ENCODE measurements at regions not wholly inside any gene's neighbourhood (a gene's known extent, or its start where the extent isn't known, plus 50 kb on each side); places are given as distances from the start of the nearest gene placed in this dataset.

DNA sequence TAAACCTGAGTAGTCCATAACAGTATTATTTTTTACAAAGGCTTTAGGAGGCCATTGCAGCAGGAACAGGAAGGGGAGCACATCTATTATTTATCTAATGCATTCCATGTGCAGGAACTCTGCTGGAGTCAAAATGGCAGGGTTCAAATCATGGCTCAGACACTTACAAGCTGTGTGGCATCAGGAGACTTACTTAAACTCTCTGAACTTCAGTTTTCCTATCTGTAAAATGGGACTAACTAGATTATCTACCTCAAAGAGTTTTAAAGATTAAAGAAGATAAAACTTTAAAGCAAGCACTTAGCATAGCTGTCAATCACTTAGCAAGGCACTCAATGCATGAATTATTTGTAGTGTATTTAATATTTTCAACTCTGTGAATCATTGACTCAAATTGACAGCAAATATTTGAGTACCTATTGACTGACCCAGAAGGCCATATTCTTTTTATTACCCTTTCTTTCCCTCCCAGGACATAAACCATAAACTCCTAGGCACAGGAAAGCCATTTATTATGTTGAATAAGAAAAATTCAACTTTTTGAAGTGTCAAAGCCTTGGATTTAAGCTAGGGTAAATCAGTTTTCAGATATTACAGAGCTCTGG, 115.8 kb upstream of the FAM204A start:
- H3K4me3 ChIP-seq: no peak overlapping the region
- H3K27ac ChIP-seq: no peak overlapping the region
- H3K27me3 ChIP-seq: peaks cover 2% of the 10 kb centered on the region
- no peaks in the 10 kb centered on the region for H3K9me3 ChIP-seq
- no peaks in the 10 kb centered on the region for H3K36me3 ChIP-seq
- no peak for TF ChIP-seq POLR2A (IDR thresholded peaks at IDR 0.05)
- no peak for TF ChIP-seq EP300 (IDR thresholded peaks at IDR 0.05)
- TF ChIP-seq, protein P1, sequence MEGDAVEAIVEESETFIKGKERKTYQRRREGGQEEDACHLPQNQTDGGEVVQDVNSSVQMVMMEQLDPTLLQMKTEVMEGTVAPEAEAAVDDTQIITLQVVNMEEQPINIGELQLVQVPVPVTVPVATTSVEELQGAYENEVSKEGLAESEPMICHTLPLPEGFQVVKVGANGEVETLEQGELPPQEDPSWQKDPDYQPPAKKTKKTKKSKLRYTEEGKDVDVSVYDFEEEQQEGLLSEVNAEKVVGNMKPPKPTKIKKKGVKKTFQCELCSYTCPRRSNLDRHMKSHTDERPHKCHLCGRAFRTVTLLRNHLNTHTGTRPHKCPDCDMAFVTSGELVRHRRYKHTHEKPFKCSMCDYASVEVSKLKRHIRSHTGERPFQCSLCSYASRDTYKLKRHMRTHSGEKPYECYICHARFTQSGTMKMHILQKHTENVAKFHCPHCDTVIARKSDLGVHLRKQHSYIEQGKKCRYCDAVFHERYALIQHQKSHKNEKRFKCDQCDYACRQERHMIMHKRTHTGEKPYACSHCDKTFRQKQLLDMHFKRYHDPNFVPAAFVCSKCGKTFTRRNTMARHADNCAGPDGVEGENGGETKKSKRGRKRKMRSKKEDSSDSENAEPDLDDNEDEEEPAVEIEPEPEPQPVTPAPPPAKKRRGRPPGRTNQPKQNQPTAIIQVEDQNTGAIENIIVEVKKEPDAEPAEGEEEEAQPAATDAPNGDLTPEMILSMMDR (IDR thresholded peaks at IDR 0.05): no peak
- no peak for TF ChIP-seq POLR2AphosphoS5 (IDR thresholded peaks at IDR 0.05)
- H3K4me1 ChIP-seq: peaks cover 7% of the 10 kb centered on the region
- no peak for DNase-seq (ENCODE audit: low spot score in 2 of 2)

DNA sequence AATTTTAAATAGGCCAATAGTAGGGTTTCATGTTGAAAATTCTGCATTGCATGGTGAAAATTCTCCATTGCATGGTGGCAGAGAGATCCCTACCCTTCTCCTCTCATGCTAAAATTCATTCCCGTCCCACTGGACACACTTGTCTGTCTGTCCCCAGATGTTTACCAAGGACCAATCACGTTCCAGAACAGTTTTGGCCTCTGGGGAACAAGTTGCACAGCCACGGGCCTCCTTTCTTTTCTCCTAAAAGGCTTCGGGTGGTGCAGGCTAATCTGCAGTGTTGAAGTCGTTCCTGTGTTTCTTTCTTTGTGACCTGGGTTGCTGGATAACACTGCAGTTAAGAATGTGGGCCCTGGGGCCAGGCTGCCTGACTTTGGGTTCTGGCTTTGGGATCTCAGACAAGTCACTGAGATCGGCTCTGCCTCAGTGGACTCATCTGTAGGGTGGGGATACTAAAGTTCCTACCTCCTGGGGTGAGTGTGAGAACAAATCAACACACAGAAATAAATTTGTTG, 113.1 kb upstream of the FAM204A start:
- peaks cover 7% of the 10 kb centered on the region for H3K4me1 ChIP-seq
- no peak overlapping the region for H3K4me3 ChIP-seq
- 69% methylated on average over 6 of the region's 6 CpGs for WGBS
- H3K9me3 ChIP-seq: no peaks in the 10 kb centered on the region
- H3K36me3 ChIP-seq: no peaks in the 10 kb centered on the region
- peaks cover 2% of the 10 kb centered on the region for H3K27me3 ChIP-seq
- no peak overlapping the region for H3K27ac ChIP-seq
- DNase-seq (ENCODE audit: low spot score in 2 of 2): no peak
- no peak for TF ChIP-seq POLR2A (IDR thresholded peaks at IDR 0.05)
- TF ChIP-seq, protein P1 (IDR thresholded peaks at IDR 0.05): no peak
- no peak for TF ChIP-seq POLR2AphosphoS5 (IDR thresholded peaks at IDR 0.05)
- TF ChIP-seq EP300 (IDR thresholded peaks at IDR 0.05): no peak

DNA sequence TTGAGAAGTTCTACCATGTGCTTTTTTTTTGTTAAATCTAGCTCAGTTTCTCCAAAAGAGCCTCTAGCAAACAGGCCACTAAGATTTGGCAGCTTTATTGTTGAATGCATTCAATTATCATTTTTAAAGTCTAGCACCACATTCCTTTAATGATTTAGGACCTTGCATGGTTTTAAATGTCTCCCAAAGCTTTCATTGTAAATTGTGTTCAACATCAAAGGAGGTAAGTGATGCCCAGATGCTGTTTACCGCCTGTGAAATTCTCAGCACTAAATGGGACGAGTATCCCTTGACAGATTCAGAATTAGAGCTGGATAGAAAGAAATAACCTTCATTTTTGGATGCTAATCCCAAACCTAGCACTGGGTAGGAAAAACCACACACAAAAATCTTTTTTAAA, 112.1 kb upstream of the FAM204A start:
- TF ChIP-seq, protein P1 (IDR thresholded peaks at IDR 0.05): no peak
- TF ChIP-seq EP300 (IDR thresholded peaks at IDR 0.05): no peak

DNA sequence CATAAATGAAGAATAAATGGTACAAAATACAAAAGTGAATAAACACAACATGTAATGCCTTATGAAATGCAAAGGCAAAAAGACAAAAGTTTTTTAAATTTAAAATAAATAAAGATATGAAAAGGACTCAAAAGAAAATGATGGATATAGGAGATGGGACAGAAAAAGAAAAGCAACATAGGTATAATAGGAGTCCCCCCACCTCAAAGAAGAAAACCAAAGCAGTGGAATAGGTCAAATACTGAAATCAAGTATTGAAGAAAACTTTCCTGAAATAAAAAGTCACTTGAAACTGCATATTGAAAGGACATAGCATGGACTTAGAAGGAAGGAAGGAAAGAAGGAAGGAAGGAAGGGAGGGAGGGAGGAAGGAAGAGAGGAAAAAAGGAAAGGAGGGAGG, 110.0 kb upstream of the FAM204A start:
- peaks cover 7% of the 10 kb centered on the region for H3K27me3 ChIP-seq
- no peak overlapping the region for H3K27ac ChIP-seq
- no peaks in the 10 kb centered on the region for H3K36me3 ChIP-seq
- H3K4me3 ChIP-seq: no peak overlapping the region
- H3K4me1 ChIP-seq: no peaks in the 10 kb centered on the region
- H3K9me3 ChIP-seq: no peaks in the 10 kb centered on the region
- DNase-seq (ENCODE audit: low spot score in 2 of 2): no peak
- TF ChIP-seq POLR2AphosphoS5 (IDR thresholded peaks at IDR 0.05) (no peak), EP300 (IDR thresholded peaks at IDR 0.05) (no peak), POLR2A (IDR thresholded peaks at IDR 0.05) (no peak)
- TF ChIP-seq, protein P1 (IDR thresholded peaks at IDR 0.05): no peak

More for the DNA sequence above, 112.1 kb upstream of the FAM204A start:
- Histone ChIP-seq H3K4me1 (peaks cover 2% of the 10 kb centered on the region), H3K27ac (no peak overlapping the region), H3K4me3 (no peak overlapping the region), H3K27me3 (peaks cover 2% of the 10 kb centered on the region), H3K9me3 (no peaks in the 10 kb centered on the region), H3K36me3 (no peaks in the 10 kb centered on the region)
- 37% methylated on average over 2 of the region's 2 CpGs for WGBS
- DNase-seq (ENCODE audit: low spot score in 2 of 2): no peak

DNA sequence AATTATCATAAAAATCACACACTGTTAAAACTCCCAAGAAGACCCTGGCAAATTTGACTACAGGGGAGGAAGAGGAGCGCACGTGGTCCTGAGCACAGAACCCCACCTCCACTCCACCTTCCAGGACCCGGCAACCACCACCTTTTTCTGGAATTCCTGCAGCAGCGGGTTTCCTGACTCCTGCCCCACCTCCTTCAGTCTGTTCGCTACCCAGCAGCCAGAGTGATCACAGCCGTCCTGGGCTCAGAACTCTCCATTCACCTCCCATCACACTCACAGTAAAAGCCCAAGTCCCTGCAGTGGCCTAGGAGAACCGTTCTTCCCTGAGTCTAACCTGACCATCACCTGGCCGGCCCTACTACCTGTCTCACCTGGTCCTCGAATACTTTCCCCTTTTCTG, 107.4 kb upstream of the FAM204A start:
- no peak for DNase-seq (ENCODE audit: low spot score in 2 of 2)
- H3K27ac ChIP-seq: no peak overlapping the region
- no peak for TF ChIP-seq POLR2A (IDR thresholded peaks at IDR 0.05)
- no peak for TF ChIP-seq EP300 (IDR thresholded peaks at IDR 0.05)
- TF ChIP-seq, protein P1 (IDR thresholded peaks at IDR 0.05): no peak
- no peak for TF ChIP-seq POLR2AphosphoS5 (IDR thresholded peaks at IDR 0.05)
- H3K27me3 ChIP-seq: peaks cover 7% of the 10 kb centered on the region
- no peaks in the 10 kb centered on the region for H3K36me3 ChIP-seq
- H3K4me3 ChIP-seq: no peak overlapping the region
- WGBS: 73% methylated on average over 9 of the region's 9 CpGs
- H3K9me3 ChIP-seq: no peaks in the 10 kb centered on the region
- H3K4me1 ChIP-seq: no peaks in the 10 kb centered on the region

Data from suprapubic skin (tissue), 4 donors.